ENCODE measurements at regions not wholly inside any gene's neighbourhood (a gene's known extent, or its start where the extent isn't known, plus 50 kb on each side); places are given as distances from the start of the nearest gene placed in this dataset.

GRCh38 chr14:56720703-56721460, 89.4 kb downstream of the OTX2 start:
- H3K9me3 ChIP-seq (ENCODE audit: low read depth, low read length, poor library complexity, severe bottlenecking): no peaks in the 10 kb centered on the region
- H3K36me3 ChIP-seq (ENCODE audit: insufficient read depth, low read length, poor library complexity, severe bottlenecking): no peaks in the 10 kb centered on the region
- TF ChIP-seq EZH2 (IDR thresholded peaks at IDR 0.05; ENCODE audit: borderline replicate concordance, low read depth, low read length, poor library complexity, severe bottlenecking): no peak
- no peak for TF ChIP-seq CTCF (conservative IDR thresholded peaks at IDR 0.05; ENCODE audit: low read depth, low read length)
- intact Hi-C loops (cut with micrococcal nuclease; ENCODE audit: unreplicated experiment): no loop called here
- no peak overlapping the region for H3K27ac ChIP-seq (ENCODE audit: low read depth, low read length, poor library complexity, severe bottlenecking)
- no peak for DNase-seq (ENCODE audit: low spot score)
- H3K27me3 ChIP-seq (replicated peaks; ENCODE audit: insufficient read depth, low read depth, low read length, poor library complexity): no peaks in the 10 kb centered on the region
- ChIA-PET CTCF (no interaction called here), POLR2A (ENCODE audit: low non-redundant PET) (no interaction called here)
- BruUV-seq (replicated peaks): no TSS peak
- no peaks in the 10 kb centered on the region for H3K4me1 ChIP-seq (ENCODE audit: insufficient read depth, low read length, poor library complexity, severe bottlenecking)
- no peak overlapping the region for H3K4me3 ChIP-seq (ENCODE audit: low read depth, low read length, poor library complexity, severe bottlenecking)

GRCh38 chr14:56718312-56718711, 92.0 kb downstream of the OTX2 start:
- H3K36me3 ChIP-seq (ENCODE audit: insufficient read depth, low read length, poor library complexity, severe bottlenecking): no peaks in the 10 kb centered on the region
- intact Hi-C loops (cut with micrococcal nuclease; ENCODE audit: unreplicated experiment): no loop called here
- POLR2A ChIA-PET (ENCODE audit: low non-redundant PET): no interaction called here

GRCh38 chr14:56716705-56717104, 93.6 kb downstream of the OTX2 start:
- Histone ChIP-seq H3K9me3 (ENCODE audit: low read depth, low read length, poor library complexity, severe bottlenecking) (no peaks in the 10 kb centered on the region), H3K27ac (ENCODE audit: low read depth, low read length, poor library complexity, severe bottlenecking) (no peak overlapping the region), H3K4me1 (ENCODE audit: insufficient read depth, low read length, poor library complexity, severe bottlenecking) (no peaks in the 10 kb centered on the region), H3K36me3 (ENCODE audit: insufficient read depth, low read length, poor library complexity, severe bottlenecking) (no peaks in the 10 kb centered on the region), H3K4me3 (ENCODE audit: low read depth, low read length, poor library complexity, severe bottlenecking) (no peak overlapping the region), H3K27me3 (replicated peaks; ENCODE audit: insufficient read depth, low read depth, low read length, poor library complexity) (no peaks in the 10 kb centered on the region)
- intact Hi-C loops (cut with micrococcal nuclease; ENCODE audit: unreplicated experiment): no loop called here
- BruUV-seq (replicated peaks): no TSS peak
- DNase-seq (ENCODE audit: low spot score): no peak
- ChIA-PET POLR2A (ENCODE audit: low non-redundant PET) (no interaction called here), CTCF (no interaction called here)
- TF ChIP-seq EZH2 (IDR thresholded peaks at IDR 0.05; ENCODE audit: borderline replicate concordance, low read depth, low read length, poor library complexity, severe bottlenecking) (no peak), CTCF (conservative IDR thresholded peaks at IDR 0.05; ENCODE audit: low read depth, low read length) (no peak)

More at GRCh38 chr14:56718312-56718711, 92.0 kb downstream of the OTX2 start:
- Histone ChIP-seq H3K4me3 (ENCODE audit: low read depth, low read length, poor library complexity, severe bottlenecking) (no peak overlapping the region), H3K9me3 (ENCODE audit: low read depth, low read length, poor library complexity, severe bottlenecking) (no peaks in the 10 kb centered on the region), H3K27ac (ENCODE audit: low read depth, low read length, poor library complexity, severe bottlenecking) (no peak overlapping the region), H3K27me3 (replicated peaks; ENCODE audit: insufficient read depth, low read depth, low read length, poor library complexity) (no peaks in the 10 kb centered on the region), H3K4me1 (ENCODE audit: insufficient read depth, low read length, poor library complexity, severe bottlenecking) (no peaks in the 10 kb centered on the region)
- DNase-seq (ENCODE audit: low spot score): no peak
- CTCF ChIA-PET: no interaction called here
- TF ChIP-seq EZH2 (IDR thresholded peaks at IDR 0.05; ENCODE audit: borderline replicate concordance, low read depth, low read length, poor library complexity, severe bottlenecking) (no peak), CTCF (conservative IDR thresholded peaks at IDR 0.05; ENCODE audit: low read depth, low read length) (no peak)
- no TSS peak for BruUV-seq (replicated peaks)
